OCI-LY3 (cell line): ENCODE measurements at regions not wholly inside any gene's neighbourhood (a gene's known extent, or its start where the extent isn't known, plus 50 kb on each side); places are given as distances from the start of the nearest gene placed in this dataset.

Experiments
- H2AFZ ChIP-seq: fragments of 200-600, 300-600 bp; shearing (Covaris generic); 2 replicates; pipeline ENCODE4 v1.6.0; 2014; ENCODE audit warnings: antibody characterized with exemption, low read depth, low read length
- H3K27ac ChIP-seq: fragments of 200-600, 300-600 bp; sonication (generic); 2 replicates; pipeline ENCODE4 v1.5.1; 2014; ENCODE audit warnings: mild to moderate bottlenecking, low read length, moderate library complexity, mixed read lengths
- H3K27me3 ChIP-seq: fragments of 200-600, 300-600 bp; sonication (generic); 2 replicates; pipeline ENCODE4 v1.6.1; 2014; ENCODE audit warnings: low read depth, low read length, mixed read lengths
- H3K36me3 ChIP-seq: fragments of 200-600, 300-600 bp; sonication (generic); replicated peaks from 2 replicates; pipeline ENCODE3; 2014; ENCODE audit warnings: low read depth, low read length, mixed read lengths
- H3K4me1 ChIP-seq: fragments of 300-600, 200-600 bp; sonication (generic); 2 replicates; pipeline ENCODE4 v1.6.1; 2014; ENCODE audit warnings: low read length, mixed read lengths
- H3K4me2 ChIP-seq: fragments of 200-600, 300-600 bp; sonication (generic); 2 replicates; pipeline ENCODE4 v1.6.1; 2014; ENCODE audit warnings: low read length, mixed read lengths
- H3K4me3 ChIP-seq: fragments of 300-600, 200-600 bp; sonication (generic); 2 replicates; pipeline ENCODE4 v1.5.1; 2014; ENCODE audit warnings: antibody characterized with exemption, mild to moderate bottlenecking, low read length, moderate library complexity
- H3K79me2 ChIP-seq: fragments of 300-600, 200-600 bp; shearing (Covaris generic); 2 replicates; pipeline ENCODE4 v1.6.1; 2014; ENCODE audit warnings: mild to moderate bottlenecking, low read length, mixed read lengths
- H3K9ac ChIP-seq: fragments of 300-600, 200-600 bp; shearing (Covaris generic); 2 replicates; pipeline ENCODE4 v1.6.0; 2014; ENCODE audit warnings: mild to moderate bottlenecking, low read length, moderate library complexity
- H3K9me3 ChIP-seq: fragments of 200-600, 300-600 bp; shearing (Covaris generic); 2 replicates; pipeline ENCODE4 v1.6.1; 2014; ENCODE audit warnings: low read length, mixed read lengths; ENCODE audit not compliant: insufficient read depth
- H4K20me1 ChIP-seq: fragments of 200-600, 300-600 bp; sonication (generic); 2 replicates; pipeline ENCODE4 v1.6.1; 2016; ENCODE audit warnings: low read length, mixed read lengths; ENCODE audit not compliant: insufficient read depth
- EZH2phosphoT487 ChIP-seq: fragments of 200-600 bp; shearing (Covaris generic); IDR thresholded peaks from 2 replicates; pipeline ENCODE4 v1.6.1; 2018; ENCODE audit warnings: antibody characterized with exemption, mixed run types, low read depth
- TF ChIP-seq, protein P1 (sequence below): fragments of 200-600, 300-600 bp; sonication (generic); IDR thresholded peaks from 2 replicates; pipeline ENCODE4 v1.5.1; 2014; ENCODE audit warnings: antibody characterized with exemption, low read length, low read depth

DNA sequence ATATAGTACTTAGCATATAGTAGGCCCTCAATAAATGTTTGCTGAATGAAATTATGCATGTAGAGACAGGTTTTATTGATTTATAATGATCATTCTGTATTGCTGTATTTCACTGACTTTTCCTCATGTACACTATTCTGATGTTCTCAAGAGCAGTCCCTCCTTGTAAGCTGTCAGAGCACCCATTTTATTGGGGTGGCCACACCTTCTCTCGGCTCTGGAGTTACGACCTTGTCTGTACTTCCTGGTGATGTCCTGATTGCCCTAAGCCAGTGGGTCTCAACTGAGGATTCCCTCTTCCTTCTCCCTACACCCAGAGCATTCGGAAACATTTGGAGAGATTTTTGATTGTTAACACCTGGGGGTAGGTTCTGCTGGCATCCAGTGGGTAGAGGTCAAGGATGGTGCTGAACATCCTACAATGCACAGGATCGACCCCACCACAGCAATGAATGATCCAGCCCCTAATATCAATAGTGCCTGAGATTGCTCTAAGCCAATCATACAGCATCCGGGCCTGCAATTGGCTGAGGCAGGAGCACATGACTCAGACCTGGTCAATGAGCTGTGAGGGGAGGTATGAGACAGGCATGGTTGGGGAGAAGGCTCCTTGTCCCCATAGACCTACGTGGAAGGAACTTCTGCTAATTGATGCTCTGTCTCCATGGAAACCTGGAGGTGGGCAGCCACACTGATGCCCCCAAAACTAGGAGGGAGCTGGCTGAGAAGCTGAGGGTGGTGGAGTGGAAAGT is 58.8 kb downstream of the CLDN34 start:
- Histone ChIP-seq H3K4me3 (no peak overlapping the region), H3K79me2 (no peaks in the 10 kb centered on the region), H3K27me3 (peaks cover 7% of the 10 kb centered on the region; the same call in 1 of the 2 replicates), H3K4me2 (no peak overlapping the region), H3K9me3 (no peaks in the 10 kb centered on the region), H3K4me1 (no peaks in the 10 kb centered on the region), H3K36me3 (no peaks in the 10 kb centered on the region), H4K20me1 (no peaks in the 10 kb centered on the region), H2AFZ (no peak overlapping the region), H3K9ac (no peak overlapping the region), H3K27ac (no peak overlapping the region)
- no peak for TF ChIP-seq EZH2phosphoT487
- TF ChIP-seq, protein P1, sequence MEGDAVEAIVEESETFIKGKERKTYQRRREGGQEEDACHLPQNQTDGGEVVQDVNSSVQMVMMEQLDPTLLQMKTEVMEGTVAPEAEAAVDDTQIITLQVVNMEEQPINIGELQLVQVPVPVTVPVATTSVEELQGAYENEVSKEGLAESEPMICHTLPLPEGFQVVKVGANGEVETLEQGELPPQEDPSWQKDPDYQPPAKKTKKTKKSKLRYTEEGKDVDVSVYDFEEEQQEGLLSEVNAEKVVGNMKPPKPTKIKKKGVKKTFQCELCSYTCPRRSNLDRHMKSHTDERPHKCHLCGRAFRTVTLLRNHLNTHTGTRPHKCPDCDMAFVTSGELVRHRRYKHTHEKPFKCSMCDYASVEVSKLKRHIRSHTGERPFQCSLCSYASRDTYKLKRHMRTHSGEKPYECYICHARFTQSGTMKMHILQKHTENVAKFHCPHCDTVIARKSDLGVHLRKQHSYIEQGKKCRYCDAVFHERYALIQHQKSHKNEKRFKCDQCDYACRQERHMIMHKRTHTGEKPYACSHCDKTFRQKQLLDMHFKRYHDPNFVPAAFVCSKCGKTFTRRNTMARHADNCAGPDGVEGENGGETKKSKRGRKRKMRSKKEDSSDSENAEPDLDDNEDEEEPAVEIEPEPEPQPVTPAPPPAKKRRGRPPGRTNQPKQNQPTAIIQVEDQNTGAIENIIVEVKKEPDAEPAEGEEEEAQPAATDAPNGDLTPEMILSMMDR = no peak

DNA sequence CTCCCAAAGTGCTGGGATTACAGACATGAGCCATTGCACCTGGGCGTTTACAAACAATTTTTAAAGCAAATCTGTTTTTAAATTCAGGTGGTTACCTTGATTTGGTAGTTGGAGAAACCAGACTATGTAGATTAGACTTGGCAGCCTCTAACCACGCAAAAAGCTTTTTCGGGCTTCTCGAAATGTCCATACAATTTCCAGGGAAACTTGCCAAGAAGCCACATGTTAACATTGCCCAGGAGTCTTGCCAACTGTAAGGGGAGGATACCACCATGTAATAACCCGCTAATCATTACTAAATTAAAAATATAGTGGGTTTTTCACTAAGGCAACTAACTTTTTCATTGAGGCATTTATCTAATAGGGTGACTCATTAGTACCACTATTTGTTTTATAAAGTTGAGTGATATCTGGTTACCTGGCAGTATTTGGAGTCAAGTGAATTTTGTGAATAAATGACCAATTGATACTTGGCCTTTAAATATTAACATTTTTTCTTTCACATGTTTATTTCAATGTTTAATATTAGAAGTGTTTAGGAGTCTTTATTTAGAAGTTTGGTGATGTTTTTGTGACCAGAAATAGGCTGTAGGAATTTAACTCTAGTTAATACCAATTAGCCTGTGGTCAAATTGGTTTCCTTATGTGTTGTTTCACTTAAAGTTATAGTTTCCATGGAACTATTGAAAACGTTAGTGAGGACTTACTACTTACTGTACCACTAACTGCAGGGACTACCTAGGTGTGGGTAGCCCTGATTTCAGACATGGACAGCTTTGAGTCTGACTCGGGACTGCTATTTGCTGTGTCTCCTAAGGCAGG is 61.3 kb downstream of the CLDN34 start:
- H3K27ac ChIP-seq = no peak overlapping the region
- no peak overlapping the region for H2AFZ ChIP-seq
- H3K36me3 ChIP-seq = no peaks in the 10 kb centered on the region
- H3K4me2 ChIP-seq = no peak overlapping the region
- no peak overlapping the region for H3K4me3 ChIP-seq
- H3K9me3 ChIP-seq = no peaks in the 10 kb centered on the region
- no peaks in the 10 kb centered on the region for H3K79me2 ChIP-seq
- H4K20me1 ChIP-seq = no peaks in the 10 kb centered on the region
- H3K9ac ChIP-seq = no peak overlapping the region
- TF ChIP-seq, protein P1 = no peak
- TF ChIP-seq EZH2phosphoT487 = no peak
- peaks cover 7% of the 10 kb centered on the region; the same call in 1 of the 2 replicates for H3K27me3 ChIP-seq
- H3K4me1 ChIP-seq = no peaks in the 10 kb centered on the region

DNA sequence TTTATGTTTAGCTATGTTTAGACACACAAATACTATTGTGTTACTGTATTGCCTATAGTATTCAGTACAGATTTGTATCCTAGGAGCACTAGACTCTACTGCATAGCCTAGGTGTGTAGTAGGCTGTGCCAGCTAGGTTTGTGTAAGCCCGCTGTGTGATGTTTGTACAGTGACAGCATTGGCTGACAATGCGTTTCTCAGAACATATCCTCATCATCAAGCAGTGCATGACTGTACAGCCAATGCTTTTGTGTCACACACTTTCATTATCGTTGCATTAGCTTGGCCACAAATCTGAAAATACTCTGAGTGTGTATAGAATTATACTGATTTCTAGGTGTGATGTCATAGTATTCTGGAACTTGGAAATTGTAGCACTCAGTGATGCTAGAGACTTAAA is 63.4 kb downstream of the CLDN34 start:
- Histone ChIP-seq H3K9me3 (no peaks in the 10 kb centered on the region), H3K27ac (no peak overlapping the region), H3K9ac (no peak overlapping the region), H3K36me3 (no peaks in the 10 kb centered on the region), H2AFZ (no peak overlapping the region), H4K20me1 (no peaks in the 10 kb centered on the region), H3K79me2 (no peaks in the 10 kb centered on the region), H3K4me2 (no peak overlapping the region), H3K4me1 (no peaks in the 10 kb centered on the region), H3K27me3 (peaks cover 7% of the 10 kb centered on the region; the same call in 1 of the 2 replicates), H3K4me3 (no peak overlapping the region)
- TF ChIP-seq, protein P1 = no peak
- TF ChIP-seq EZH2phosphoT487 = no peak

DNA sequence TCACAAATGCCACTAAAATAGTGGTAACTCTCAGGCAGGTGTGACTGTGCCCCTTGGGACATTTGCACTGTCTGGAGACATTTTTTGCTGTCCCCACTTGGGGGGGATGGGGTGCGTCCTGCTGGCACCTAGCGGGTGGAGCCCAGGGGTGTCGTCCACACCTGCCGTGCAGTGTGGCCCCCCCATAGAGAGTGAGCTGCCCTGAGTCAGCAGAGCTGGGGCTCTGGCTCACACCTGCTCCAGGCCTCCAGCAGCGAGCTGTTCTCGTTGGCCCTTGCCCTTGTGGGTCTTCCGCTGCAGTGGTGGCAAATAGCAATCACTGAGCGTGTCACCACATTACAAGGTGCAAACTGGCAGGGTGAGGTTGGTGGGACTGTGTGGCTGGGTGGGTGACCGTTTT is 64.6 kb downstream of the CLDN34 start:
- no peaks in the 10 kb centered on the region for H3K4me1 ChIP-seq
- H3K79me2 ChIP-seq = no peaks in the 10 kb centered on the region
- H3K9ac ChIP-seq = no peak overlapping the region

More for the DNA sequence above, 64.6 kb downstream of the CLDN34 start:
- TF ChIP-seq, protein P1 = no peak
- TF ChIP-seq EZH2phosphoT487 = no peak
- Histone ChIP-seq H4K20me1 (no peaks in the 10 kb centered on the region), H3K4me3 (no peak overlapping the region), H3K27me3 (peaks cover 7% of the 10 kb centered on the region; the same call in 1 of the 2 replicates), H3K9me3 (no peaks in the 10 kb centered on the region), H3K36me3 (no peaks in the 10 kb centered on the region), H2AFZ (no peak overlapping the region), H3K4me2 (no peak overlapping the region), H3K27ac (no peak overlapping the region)
